SK-N-SH (cell line): ENCODE measurements at regions not wholly inside any gene's neighbourhood (a gene's known extent, or its start where the extent isn't known, plus 50 kb on each side); places are given as distances from the start of the nearest gene placed in this dataset.

Experiments
- CTCF ChIA-PET: fragments of 300-600, 350-600 bp; formaldehyde crosslinking; extraction: SDS; loops from one replicate; lab custom pipeline; 2021; lab: Yijun Ruan, JAX
- POLR2A ChIA-PET: fragments of 350-600 bp; sonication (Branson Sonifier 250); formaldehyde crosslinking; extraction: SDS; loops from one replicate; lab custom pipeline; 2020; ENCODE audit warnings: antibody characterized with exemption, inconsistent platforms; lab: Yijun Ruan, JAX
- DNase-seq: peaks from one replicate; pipeline ENCODE4 v3.0.0; 2012
- H2AFZ ChIP-seq: fragments of 200-600 bp; sonication (generic); 2 replicates; pipeline ENCODE4 v1.8.1; 2016; ENCODE audit warnings: antibody characterized with exemption, mild to moderate bottlenecking, low read depth
- H3F3A ChIP-seq: fragments of 200-600 bp; sonication (generic); replicated peaks from 2 replicates; pipeline ENCODE3; 2016; ENCODE audit warnings: antibody characterized with exemption, mild to moderate bottlenecking; ENCODE audit not compliant: insufficient read depth
- H3K27ac ChIP-seq, 2 experiments: fragments of 200-500 bp in 1 of 2; fragments of 200-600 bp in 1 of 2; sonication (Bioruptor generic) in 1 of 2; sonication (generic), shearing (Covaris generic) in 1 of 2; 2 replicates each; pipeline versions ENCODE4 v1.5.1 to v1.6.1; 2014 to 2016; ENCODE audit warnings: low read depth in 2 of 2, inconsistent platforms in 1 of 2, low read length in 1 of 2, mild to moderate bottlenecking in 1 of 2, mixed read lengths in 1 of 2
- H3K27me3 ChIP-seq: fragments of 200-600 bp; sonication (generic), shearing (Covaris generic); 2 replicates; pipeline ENCODE4 v1.6.1; 2016; ENCODE audit warnings: mixed run types; ENCODE audit not compliant: insufficient read depth
- H3K36me3 ChIP-seq, 2 experiments: fragments of 200-500 bp in 1 of 2; fragments of 200-600 bp in 1 of 2; sonication (Bioruptor generic) in 1 of 2; sonication (generic) in 1 of 2; replicated peaks in 1 of 2; 2 replicates each; pipeline versions ENCODE3 to v1.5.1; 2014 to 2016; ENCODE audit warnings: low read length in 1 of 2, mild to moderate bottlenecking in 1 of 2; ENCODE audit not compliant: insufficient read depth in 2 of 2, control insufficient read depth in 1 of 2
- H3K4me1 ChIP-seq, 2 experiments: fragments of 200-500 bp in 1 of 2; fragments of 200-600 bp in 1 of 2; sonication (Bioruptor generic) in 1 of 2; sonication (generic), shearing (Covaris generic) in 1 of 2; 2 replicates each; pipeline versions ENCODE4 v1.5.1 to v1.6.1; 2014 to 2016; ENCODE audit warnings: low read depth in 1 of 2, low read length in 1 of 2, mixed run types in 1 of 2; ENCODE audit not compliant: insufficient read depth in 2 of 2, control insufficient read depth in 1 of 2
- H3K4me2 ChIP-seq: fragments of 200-600 bp; sonication (generic), shearing (Covaris generic); 2 replicates; pipeline ENCODE4 v1.6.1; 2017; ENCODE audit warnings: mixed run types
- H3K4me3 ChIP-seq, 2 experiments: fragments of 200-500 bp in 1 of 2; fragments of 200-600 bp in 1 of 2; sonication (Bioruptor generic) in 1 of 2; sonication (generic), shearing (Covaris generic) in 1 of 2; 2 replicates each; pipeline versions ENCODE4 v1.5.1 to v1.8.1; 2014 to 2016; ENCODE audit warnings: low read depth in 2 of 2, inconsistent platforms in 1 of 2, low read length in 1 of 2, mild to moderate bottlenecking in 1 of 2, mixed read lengths in 1 of 2, moderate library complexity in 1 of 2
- H3K79me2 ChIP-seq: fragments of 200-600 bp; sonication (generic); 2 replicates; pipeline ENCODE4 v1.8.1; 2017; ENCODE audit warnings: mild to moderate bottlenecking; ENCODE audit not compliant: insufficient read depth
- H3K9ac ChIP-seq: fragments of 200-600 bp; sonication (generic); 2 replicates; pipeline ENCODE4 v1.6.1; 2017; ENCODE audit warnings: mixed run types
- H3K9me2 ChIP-seq: fragments of 200-600 bp; sonication (generic); 2 replicates; pipeline ENCODE4 v1.6.1; 2017; ENCODE audit warnings: mixed run types
- H3K9me3 ChIP-seq: fragments of 200-600 bp; sonication (generic); 2 replicates; pipeline ENCODE4 v1.6.1; 2017; ENCODE audit warnings: mixed run types, mild to moderate bottlenecking, moderate library complexity
- H4K20me1 ChIP-seq: fragments of 200-600 bp; sonication (generic); 2 replicates; pipeline ENCODE4 v1.6.1; 2017; ENCODE audit warnings: mild to moderate bottlenecking, mixed run types; ENCODE audit not compliant: insufficient read depth
- CHD2 ChIP-seq: fragments of 150-350 bp; IDR thresholded peaks from 2 replicates; pipeline ENCODE4 v1.6.1; 2018; ENCODE audit warnings: low read length; ENCODE audit not compliant: partially characterized antibody
- ELF1 ChIP-seq: IDR thresholded peaks from 2 replicates; pipeline ENCODE4 v1.4.0; 2012
- EP300 ChIP-seq, 2 experiments: IDR thresholded peaks; 2 replicates each; pipeline versions ENCODE4 v1.4.0 to v1.6.1; 2012; ENCODE audit warnings: borderline replicate concordance in 1 of 2, low read depth in 1 of 2, low read length in 1 of 2
- EZH2phosphoT487 ChIP-seq: fragments of 200-600 bp; sonication (generic); IDR thresholded peaks from 2 replicates; pipeline ENCODE4 v1.6.1; 2017; ENCODE audit warnings: low read depth, mixed run types, mild to moderate bottlenecking, antibody characterized with exemption, moderate library complexity, borderline replicate concordance
- FOSL2 ChIP-seq: IDR thresholded peaks from 2 replicates; pipeline ENCODE4 v1.4.0; 2012; ENCODE audit warnings: low read depth, mild to moderate bottlenecking, moderate library complexity, borderline replicate concordance
- FOXJ3 ChIP-seq: sonication (generic); formaldehyde crosslinking; IDR thresholded peaks from 2 replicates; pipeline ENCODE4 v1.5.1; 2020; ENCODE audit warnings: mild to moderate bottlenecking, missing genetic modification reagents
- FOXM1 ChIP-seq: IDR thresholded peaks from 2 replicates; pipeline ENCODE4 v1.4.0; 2012; ENCODE audit warnings: low read depth, mild to moderate bottlenecking
- GABPA ChIP-seq: IDR thresholded peaks from 2 replicates; pipeline ENCODE4 v1.4.0; 2012; ENCODE audit warnings: low read depth, mild to moderate bottlenecking
- GATA2 ChIP-seq: sonication (generic); formaldehyde crosslinking; IDR thresholded peaks from 2 replicates; pipeline ENCODE4 v1.5.0; 2020; ENCODE audit warnings: mild to moderate bottlenecking, missing genetic modification reagents
- IRF3 ChIP-seq: fragments of 150-350 bp; IDR thresholded peaks from 2 replicates; pipeline ENCODE4 v1.6.1; 2016; ENCODE audit warnings: mild to moderate bottlenecking, low read depth, low read length
- JUND ChIP-seq: IDR thresholded peaks from 2 replicates; pipeline ENCODE4 v1.4.0; 2012
- MXI1 ChIP-seq: IDR thresholded peaks from 2 replicates; pipeline ENCODE4 v1.6.1; 2012; ENCODE audit warnings: mild to moderate bottlenecking, low read depth, low read length, improper control_type of control experiment
- NFIC ChIP-seq: IDR thresholded peaks from 2 replicates; pipeline ENCODE4 v1.4.0; 2012; ENCODE audit warnings: borderline replicate concordance
- NRF1 ChIP-seq: IDR thresholded peaks from 2 replicates; pipeline ENCODE4 v1.6.1; 2012; ENCODE audit warnings: low read depth, mild to moderate bottlenecking, low read length
- POLR2AphosphoS5 ChIP-seq: IDR thresholded peaks from 2 replicates; pipeline ENCODE4 v1.6.1; 2012; ENCODE audit warnings: low read depth, low read length
- RAD21 ChIP-seq: IDR thresholded peaks from 2 replicates; pipeline ENCODE4 v1.6.1; 2012; ENCODE audit warnings: mild to moderate bottlenecking, low read length
- RCOR1 ChIP-seq: fragments of 150-350 bp; IDR thresholded peaks from 2 replicates; pipeline ENCODE4 v1.6.1; 2017; ENCODE audit warnings: antibody characterized with exemption, low read length
- SMC3 ChIP-seq: IDR thresholded peaks from 2 replicates; pipeline ENCODE4 v1.6.1; 2012; ENCODE audit warnings: low read depth, low read length, improper control_type of control experiment
- TCF12 ChIP-seq: IDR thresholded peaks from 2 replicates; pipeline ENCODE4 v1.4.0; 2012
- TEAD4 ChIP-seq: IDR thresholded peaks from 2 replicates; pipeline ENCODE4 v1.4.0; 2012; ENCODE audit warnings: mild to moderate bottlenecking, borderline replicate concordance; ENCODE audit not compliant: insufficient read depth
- USF1 ChIP-seq: IDR thresholded peaks from 2 replicates; pipeline ENCODE4 v1.4.0; 2012; ENCODE audit warnings: low read depth, borderline replicate concordance
- WGBS: methylation state at CpG from one replicate; pipeline ENCODE4 v1.1.6; 2017; ENCODE audit warnings: low lambda C conversion rate; 5-methylcytosine and 5-hydroxymethylcytosine counted together

DNA sequence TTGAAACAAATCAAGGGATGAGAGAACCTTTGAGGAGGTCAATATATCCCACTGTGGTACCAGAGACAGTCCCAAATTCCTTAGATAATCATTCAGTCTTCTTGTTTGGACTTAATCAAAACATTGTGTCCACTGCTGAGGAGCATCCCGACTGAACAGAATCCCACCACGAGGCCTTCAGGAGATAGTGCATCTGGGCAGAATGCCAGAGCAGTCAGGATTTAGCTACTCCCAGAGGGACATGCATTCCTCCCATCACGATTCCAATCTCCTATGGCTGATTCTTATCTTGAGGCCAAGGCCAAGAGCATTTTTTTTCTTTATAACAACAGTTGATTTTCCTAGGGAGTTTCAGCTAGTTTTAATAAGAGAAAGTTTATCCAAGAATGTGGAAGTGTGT, 87.4 kb upstream of the COX10 start:
- H3K9me2 ChIP-seq = no peaks in the 10 kb centered on the region
- TF ChIP-seq NFIC (peak; percentile 36; the same call in 1 of the 2 replicates), RAD21 (no peak), CHD2 (no peak), USF1 (no peak), TCF12 (peak; percentile 30; the same call in 1 of the 2 replicates), EP300 (IDR thresholded peaks at IDR 0.05; ENCODE audit: borderline replicate concordance in 1 of 2, low read depth in 1 of 2, low read length in 1 of 2) (no peak)
- TF ChIP-seq, all 33 proteins: peak for 2
- no peaks in the 10 kb centered on the region; a peak in 1 of 4 replicates for H3K4me1 ChIP-seq
- POLR2A ChIA-PET = no interaction called here
- H3K36me3 ChIP-seq = no peaks in the 10 kb centered on the region
- H3K27me3 ChIP-seq = no peaks in the 10 kb centered on the region; the same call in 1 of the 2 replicates
- CTCF ChIA-PET = interaction anchor here (1.2 kb wide), 1 partner anchor 17 kb away, joined by 3 read pairs; no protein-coding TSS in a partner anchor
- H3F3A ChIP-seq = no peaks in the 10 kb centered on the region
- H3K4me2 ChIP-seq = no peak overlapping the region
- peak; percentile 10 for DNase-seq
- no peaks in the 10 kb centered on the region for H4K20me1 ChIP-seq
- no peak overlapping the region for H3K4me3 ChIP-seq
- H2AFZ ChIP-seq = no peak overlapping the region
- H3K27ac ChIP-seq = no peak overlapping the region
- H3K79me2 ChIP-seq = no peaks in the 10 kb centered on the region
- no peak overlapping the region for H3K9ac ChIP-seq
- H3K9me3 ChIP-seq = no peaks in the 10 kb centered on the region
- 2% methylated on average over 3 of the region's 3 CpGs for WGBS

GRCh38 chr17:13984956-13985355, 84.3 kb upstream of the COX10 start:
- Histone ChIP-seq H3K36me3 (no peaks in the 10 kb centered on the region), H2AFZ (no peak overlapping the region), H4K20me1 (no peaks in the 10 kb centered on the region), H3K9me2 (no peaks in the 10 kb centered on the region), H3K9me3 (no peaks in the 10 kb centered on the region), H3K79me2 (no peaks in the 10 kb centered on the region), H3K27me3 (no peaks in the 10 kb centered on the region; the same call in 1 of the 2 replicates), H3F3A (no peaks in the 10 kb centered on the region), H3K27ac (no peak overlapping the region), H3K4me2 (no peak overlapping the region), H3K4me1 (no peaks in the 10 kb centered on the region; a peak in 1 of 4 replicates), H3K9ac (no peak overlapping the region), H3K4me3 (no peak overlapping the region)
- peak; percentile 34 for DNase-seq
- ChIA-PET POLR2A (no interaction called here), CTCF (interaction anchor here (1.0 kb wide), 1 partner anchor 960 kb away, joined by 3 read pairs; no protein-coding TSS in a partner anchor)
- TF ChIP-seq FOSL2 (no peak), RCOR1 (no peak), GATA2 (no peak)
- 26% methylated on average over 6 of the region's 6 CpGs for WGBS

DNA sequence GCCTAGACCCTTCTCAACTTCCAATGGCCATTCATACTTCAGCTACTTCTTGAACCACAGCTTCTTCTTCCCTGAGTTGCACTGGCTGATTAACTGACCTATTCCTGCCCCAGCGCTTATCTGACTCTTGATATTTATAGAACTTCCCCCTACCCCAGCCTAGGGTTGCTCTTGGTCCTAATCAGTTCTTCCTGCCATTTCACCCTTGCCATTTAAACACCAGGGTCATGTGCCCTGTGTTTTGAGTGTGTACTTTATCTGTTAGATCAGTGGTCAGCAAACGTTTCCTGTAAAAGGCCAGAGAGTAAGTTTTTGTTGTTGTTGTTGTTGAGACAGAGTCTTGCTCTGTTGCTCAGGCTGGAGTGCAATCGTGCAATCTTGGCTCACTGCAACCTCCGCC, 82.4 kb upstream of the COX10 start:
- H3K36me3 ChIP-seq = no peaks in the 10 kb centered on the region
- no peaks in the 10 kb centered on the region for H3K9me2 ChIP-seq
- no peak overlapping the region for H3K9ac ChIP-seq
- no peaks in the 10 kb centered on the region for H3K79me2 ChIP-seq
- no peaks in the 10 kb centered on the region; a peak in 1 of 4 replicates for H3K4me1 ChIP-seq
- no peak overlapping the region for H2AFZ ChIP-seq
- ChIA-PET CTCF (no interaction called here), POLR2A (no interaction called here)
- TF ChIP-seq FOSL2 (no peak), JUND (no peak), RAD21 (no peak), FOXM1 (no peak), GABPA (no peak), CHD2 (no peak), NRF1 (no peak), FOXJ3 (CRISPR knock-in tag) (no peak), SMC3 (no peak), RCOR1 (no peak), MXI1 (no peak), NFIC (no peak), GATA2 (no peak), ELF1 (no peak), IRF3 (no peak), EZH2phosphoT487 (no peak), USF1 (no peak), POLR2AphosphoS5 (no peak), TEAD4 (no peak)
- no peak for DNase-seq
- no peaks in the 10 kb centered on the region for H3K9me3 ChIP-seq
- H3K27ac ChIP-seq = no peak overlapping the region
- H3K27me3 ChIP-seq = no peaks in the 10 kb centered on the region; the same call in 1 of the 2 replicates
- H3K4me2 ChIP-seq = no peak overlapping the region
- no peaks in the 10 kb centered on the region for H4K20me1 ChIP-seq
- H3F3A ChIP-seq = no peaks in the 10 kb centered on the region
- no peak overlapping the region for H3K4me3 ChIP-seq
- 57% methylated on average over 4 of the region's 4 CpGs for WGBS
